Erythroblast (primary cell): ENCODE measurements at regions not wholly inside any gene's neighbourhood (a gene's known extent, or its start where the extent isn't known, plus 50 kb on each side); places are given as distances from the start of the nearest gene placed in this dataset.

ENCODE experiments used
- GATA1 ChIP-seq: IDR thresholded peaks from 2 replicates; pipeline ENCODE4 v1.6.1; 2011; ENCODE audit warnings: low read depth, mild to moderate bottlenecking, control low read depth, low read length, moderate library complexity
- POLR2A ChIP-seq: IDR thresholded peaks from 2 replicates; pipeline ENCODE4 v1.6.1; 2011; ENCODE audit warnings: mild to moderate bottlenecking, low read length

DNA sequence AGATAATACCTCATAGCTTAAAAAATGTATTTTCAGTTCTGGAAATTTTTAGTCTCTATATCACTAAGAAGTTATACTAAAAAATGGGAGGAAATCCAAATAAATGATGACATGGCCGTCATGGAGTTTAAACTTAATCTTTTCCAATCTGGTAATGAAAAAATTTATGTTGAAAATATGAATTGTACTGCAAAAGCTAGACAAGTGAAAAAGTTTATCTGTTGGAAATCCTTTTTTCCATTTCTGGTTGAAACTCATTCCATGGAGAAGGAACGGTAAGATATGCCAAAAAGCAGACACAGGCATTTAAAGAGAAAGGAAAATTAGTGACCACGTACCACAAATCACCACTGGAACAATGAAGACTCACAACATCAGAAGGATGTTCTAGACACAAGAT lies 314.2 kb upstream of the PRICKLE1 start:
- TF ChIP-seq POLR2A = no peak
- TF ChIP-seq GATA1 = no peak
